GDM1 (cell line): ENCODE measurements at regions not wholly inside any gene's neighbourhood (a gene's known extent, or its start where the extent isn't known, plus 50 kb on each side); places are given as distances from the start of the nearest gene placed in this dataset.

Source experiments
- DNase-seq: peaks from one replicate; lab custom pipeline; 2025; lab: John Stamatoyannopoulos, UW

DNA sequence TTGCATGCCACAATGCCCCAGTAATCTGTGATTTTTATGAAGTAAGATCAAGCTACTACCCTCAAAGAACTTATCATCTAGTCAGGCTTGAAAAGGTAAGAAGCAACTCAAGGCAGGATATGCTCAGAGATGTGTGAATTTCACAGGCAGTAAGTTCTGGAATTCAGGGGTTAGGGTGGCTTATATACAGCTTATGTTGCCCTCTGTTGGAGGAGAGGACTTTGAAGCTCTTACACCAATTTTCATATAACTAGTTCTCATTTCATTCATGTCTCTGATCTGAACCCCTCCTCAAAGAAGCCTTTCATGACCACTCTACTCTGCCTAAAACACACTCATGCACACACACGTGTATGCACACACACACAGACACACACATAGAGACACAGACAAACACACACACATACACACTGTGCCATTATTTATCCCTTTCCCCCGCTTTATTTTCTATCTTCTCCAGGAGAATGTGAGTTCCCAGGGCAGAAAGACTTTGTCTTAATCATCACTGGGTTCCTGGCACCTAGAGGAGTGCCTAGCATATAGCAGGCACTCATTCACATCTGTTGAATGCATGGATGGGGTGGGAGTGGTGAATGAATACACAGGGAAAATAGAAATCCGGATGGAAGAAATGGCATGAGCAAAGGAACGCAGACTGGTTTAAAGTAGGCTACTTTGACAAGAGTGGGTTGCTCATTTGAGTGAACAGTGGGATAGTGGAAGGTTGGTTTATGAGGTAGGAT, 220.7 kb upstream of the ZBED5 start:
- DNase-seq = no peak

DNA sequence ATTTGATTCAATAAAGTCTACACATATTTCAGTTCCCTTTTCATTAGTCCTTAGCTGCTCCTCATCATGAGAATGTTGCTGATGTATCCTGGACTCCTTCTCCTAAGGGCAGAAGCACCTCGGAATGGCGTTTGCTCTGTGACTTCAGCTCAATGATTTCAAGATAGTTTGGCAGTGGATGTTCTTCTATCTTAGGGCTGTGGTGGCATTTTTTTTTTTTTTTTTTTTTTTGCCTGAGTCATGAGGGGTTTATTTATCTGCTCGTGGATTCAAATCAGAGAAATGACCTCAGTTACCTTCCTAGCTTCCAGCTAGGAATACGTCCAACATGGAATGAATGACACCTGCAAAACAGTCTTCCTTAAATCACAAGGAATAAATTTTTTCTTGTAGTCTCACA, 220.0 kb upstream of the ZBED5 start:
- no peak for DNase-seq

DNA sequence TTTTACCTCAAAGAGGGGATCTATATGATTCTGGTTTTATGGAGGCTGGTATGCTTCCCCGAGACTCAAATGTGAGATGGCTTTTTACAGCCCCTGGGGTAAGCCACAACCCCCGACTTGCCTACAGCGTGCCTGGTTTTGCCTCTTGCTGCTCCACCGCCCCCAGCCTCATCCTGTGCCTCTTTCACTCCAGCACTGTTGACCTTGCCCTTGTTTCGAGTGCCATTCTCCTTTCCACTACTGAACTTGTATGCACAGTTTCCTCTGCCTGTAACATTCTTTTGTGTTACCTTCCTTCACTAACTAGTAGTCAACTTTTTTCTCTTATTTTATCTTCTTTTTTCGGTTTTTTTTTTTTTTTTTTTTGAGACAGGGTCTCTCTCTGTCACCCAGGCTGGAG, 219.0 kb upstream of the ZBED5 start:
- no peak for DNase-seq

DNA sequence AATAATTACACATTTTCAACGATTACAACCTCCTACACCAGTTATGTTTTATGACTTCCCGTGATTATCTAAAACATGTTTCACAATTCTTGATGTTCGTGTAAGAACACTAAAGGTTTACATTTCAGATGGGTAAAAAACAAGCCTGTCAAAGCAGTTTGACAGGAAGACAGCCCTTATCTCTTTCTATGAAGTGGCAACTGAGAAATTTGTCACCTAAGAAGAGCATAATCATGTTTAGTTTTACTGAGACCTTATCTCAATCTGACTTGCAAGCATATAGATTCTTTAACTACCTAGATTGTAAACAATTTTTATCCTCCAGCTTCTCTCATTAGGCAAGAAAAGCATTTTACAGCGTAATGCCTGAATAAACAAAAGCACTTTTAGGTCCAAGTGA, 218.4 kb upstream of the ZBED5 start:
- DNase-seq = no peak

DNA sequence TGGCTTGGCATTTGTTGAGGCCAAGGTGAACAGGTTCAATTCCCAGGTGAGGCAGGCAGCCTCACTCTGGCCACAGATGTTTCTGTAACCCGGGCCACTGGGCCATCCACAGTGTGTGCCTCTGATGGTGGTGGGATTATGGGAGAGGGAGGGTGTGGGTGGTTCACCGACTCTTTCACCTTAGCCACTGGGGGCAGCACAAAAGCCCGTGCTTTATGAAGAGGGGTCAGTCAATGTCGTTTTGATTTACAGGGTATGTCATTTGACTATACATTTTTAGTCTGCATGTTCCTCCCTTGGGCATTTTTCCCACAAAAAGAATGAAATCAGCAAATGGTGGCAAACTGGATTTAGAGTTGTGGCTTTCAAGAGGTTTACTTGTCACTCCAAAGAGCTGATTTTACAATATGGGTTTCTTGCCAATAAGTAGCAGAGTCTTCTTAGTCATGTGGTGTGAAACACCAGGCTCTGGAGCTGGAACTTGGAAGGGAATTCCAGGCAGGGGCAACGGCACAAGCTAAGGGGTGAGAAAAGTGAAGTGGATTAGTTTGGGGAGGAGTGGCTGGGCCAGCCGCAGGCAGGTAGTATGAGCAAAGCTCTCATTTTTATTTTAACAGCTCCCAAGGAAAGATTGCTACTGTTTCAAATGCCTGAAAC, 217.8 kb upstream of the ZBED5 start:
- no peak for DNase-seq

DNA sequence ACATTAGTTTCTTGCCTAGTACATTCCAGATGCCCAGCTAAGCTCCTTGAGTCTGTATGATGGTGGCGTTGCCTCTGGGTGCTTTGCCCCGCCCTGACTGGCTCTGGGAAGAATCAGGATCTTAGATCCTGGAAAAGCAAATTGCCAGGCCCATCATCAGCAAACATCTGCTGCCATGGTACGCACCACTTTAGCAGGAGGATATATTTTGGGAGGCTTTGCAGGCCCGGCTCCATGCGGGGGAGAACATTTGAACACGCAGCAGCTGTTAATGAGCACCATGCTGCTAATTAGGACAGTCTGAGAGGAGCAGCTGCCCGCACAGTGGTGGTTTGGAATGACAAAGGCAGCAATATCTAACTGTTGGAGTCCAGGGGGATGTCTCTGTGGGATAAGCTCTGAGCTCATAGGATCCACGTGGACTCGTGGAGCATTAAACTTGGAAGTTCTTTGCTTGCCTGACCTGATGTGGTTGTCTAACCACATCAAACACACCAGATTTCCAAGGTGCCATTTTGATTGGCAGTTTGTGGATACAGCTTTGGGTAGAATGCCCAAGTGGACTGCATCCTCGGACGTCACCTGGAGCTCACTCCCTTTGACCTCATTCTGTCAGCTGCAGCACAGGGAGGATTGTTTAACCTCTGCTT, 217.0 kb upstream of the ZBED5 start:
- no peak for DNase-seq

DNA sequence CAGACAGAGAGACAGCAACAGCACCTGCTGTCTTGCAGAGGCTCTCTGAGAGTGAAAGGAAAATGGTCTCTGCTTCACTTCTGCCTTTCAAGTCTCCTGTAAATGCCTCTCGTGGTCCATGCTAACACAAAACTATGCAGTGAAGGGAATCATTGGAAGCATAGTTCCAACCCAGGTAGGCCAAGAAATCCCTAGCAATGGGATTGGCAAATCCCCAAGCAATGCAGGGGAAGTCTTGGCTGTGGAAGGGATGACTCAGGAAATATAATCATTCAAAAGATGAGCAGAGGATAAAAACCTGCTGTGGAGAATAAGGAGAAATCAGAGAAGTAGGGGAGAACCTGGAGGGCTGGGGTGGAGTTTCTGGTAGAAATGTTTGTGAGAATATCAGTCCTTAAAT, 216.1 kb upstream of the ZBED5 start:
- DNase-seq = no peak

DNA sequence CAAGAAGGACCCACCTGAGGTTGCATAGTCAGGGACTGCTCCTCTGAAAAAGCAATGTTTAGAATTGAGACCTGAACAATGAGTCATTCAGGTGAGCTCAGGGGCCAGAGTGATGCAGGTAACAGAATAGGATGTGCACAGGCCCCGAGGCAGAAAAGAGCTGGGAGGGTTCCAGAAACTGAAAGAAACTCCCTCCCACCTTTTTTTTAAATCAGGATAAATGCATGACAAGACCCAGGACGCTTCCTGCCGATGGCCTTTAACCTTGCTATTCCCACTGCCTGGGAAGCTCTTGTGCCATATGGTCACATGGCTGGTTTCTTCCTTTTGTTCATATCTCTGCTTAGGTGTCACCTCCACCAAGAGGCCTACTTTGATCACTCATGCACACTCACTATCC, 214.2 kb upstream of the ZBED5 start:
- no peak for DNase-seq

DNA sequence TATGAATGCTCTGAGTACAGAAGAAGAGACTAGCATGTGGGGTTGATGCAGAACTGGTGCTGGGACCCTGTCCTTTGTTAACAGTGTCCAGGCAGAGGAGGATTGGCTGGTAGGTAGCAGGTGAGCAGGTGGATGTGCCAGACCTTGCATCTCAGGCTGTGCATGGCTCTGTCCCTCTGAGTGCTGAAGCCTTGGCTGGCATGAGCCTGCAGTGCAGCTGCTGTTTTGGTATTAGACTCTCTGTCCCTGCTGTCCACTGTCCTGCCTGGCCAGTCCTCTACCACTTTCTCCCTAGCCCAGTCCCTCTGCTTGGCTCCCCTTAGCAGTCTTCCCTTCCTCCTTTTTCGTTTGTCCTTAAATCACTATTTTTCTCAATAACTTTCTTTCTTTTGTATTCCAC, 213.6 kb upstream of the ZBED5 start:
- no peak for DNase-seq

DNA sequence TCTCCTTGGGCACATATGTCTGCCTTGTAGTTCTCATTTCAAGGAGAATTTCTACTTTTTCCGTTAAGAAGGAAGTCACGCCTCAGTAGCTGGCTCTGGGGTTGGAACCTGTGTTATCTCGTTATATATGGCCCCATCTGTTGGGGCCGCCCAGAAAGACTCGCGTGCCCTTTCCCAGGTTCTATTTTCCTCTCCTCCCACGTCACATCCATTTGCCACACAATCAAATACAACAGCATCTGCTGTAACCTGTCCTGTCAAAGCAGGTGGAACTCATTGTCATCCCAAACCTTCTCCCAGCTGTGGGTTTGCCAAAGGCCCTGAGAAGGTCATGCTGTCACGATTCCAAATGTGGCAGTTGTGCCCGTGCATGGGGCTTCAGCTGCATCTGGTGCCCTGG, 213.1 kb upstream of the ZBED5 start:
- DNase-seq = no peak

DNA sequence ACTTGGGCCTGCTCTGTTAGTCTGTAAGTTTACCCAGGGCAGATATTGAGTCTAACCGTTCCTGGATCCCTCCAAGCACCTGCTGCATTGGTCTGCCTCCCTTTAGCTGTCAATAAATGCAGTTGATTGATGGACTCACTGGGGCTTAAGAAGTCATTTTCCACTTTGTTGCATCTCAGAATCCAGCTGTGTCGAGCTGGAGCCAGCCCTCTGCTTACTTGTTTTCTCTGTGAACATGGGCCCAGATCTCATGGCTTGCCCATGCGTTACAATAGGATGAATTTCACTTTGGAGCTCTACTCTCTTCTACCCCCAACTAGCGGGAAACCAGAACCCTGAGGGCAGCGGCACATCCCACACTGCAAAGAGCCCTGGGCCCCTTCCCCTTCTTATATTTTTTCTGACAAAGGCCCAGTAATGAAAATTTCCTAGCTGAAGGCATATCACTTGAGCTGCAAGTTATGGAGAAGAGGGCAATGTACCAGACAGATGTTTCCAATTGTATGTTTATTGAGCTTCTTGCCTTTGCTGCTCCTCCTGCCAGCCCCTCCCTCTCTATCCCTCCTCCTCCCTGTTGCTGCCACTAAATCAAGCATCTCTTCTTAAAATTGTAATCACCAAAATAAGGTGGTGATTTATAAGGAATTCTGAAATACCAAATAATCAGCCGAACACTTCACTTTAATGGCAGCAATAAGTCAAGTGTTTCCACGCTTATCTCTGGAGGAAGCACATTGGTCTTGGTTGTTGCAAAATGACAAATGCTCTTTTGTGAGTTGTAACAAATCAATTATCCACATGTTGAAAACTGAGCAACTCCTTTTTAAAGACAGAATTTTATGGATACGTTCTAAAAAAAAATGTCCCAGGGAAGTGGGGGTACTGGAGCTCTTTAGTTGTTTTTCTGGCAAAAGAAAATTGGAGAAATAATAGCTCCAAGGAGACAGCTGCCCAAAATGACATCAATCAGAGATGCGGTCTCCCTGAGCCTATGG, 212.3 kb upstream of the ZBED5 start:
- no peak for DNase-seq

DNA sequence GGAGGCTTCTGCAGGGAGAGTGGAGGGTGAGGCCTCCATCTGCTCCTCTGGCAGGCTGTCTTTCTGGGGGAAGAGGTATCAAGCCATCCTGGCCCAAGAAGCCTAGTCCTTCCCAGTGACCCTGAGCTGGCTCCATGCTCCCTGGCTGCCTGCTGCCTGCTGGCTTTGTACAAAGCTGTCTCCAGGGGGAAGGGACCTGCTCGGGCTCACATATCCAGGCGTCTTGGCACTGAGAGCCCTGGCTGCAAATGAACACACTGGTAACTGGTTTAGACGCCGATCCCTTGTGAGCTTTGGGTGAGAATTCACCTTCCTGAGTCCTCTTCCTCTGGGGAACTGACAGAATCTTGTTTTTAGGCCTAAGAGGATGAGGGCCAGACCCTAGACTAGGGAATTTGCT, 210.3 kb upstream of the ZBED5 start:
- no peak for DNase-seq

DNA sequence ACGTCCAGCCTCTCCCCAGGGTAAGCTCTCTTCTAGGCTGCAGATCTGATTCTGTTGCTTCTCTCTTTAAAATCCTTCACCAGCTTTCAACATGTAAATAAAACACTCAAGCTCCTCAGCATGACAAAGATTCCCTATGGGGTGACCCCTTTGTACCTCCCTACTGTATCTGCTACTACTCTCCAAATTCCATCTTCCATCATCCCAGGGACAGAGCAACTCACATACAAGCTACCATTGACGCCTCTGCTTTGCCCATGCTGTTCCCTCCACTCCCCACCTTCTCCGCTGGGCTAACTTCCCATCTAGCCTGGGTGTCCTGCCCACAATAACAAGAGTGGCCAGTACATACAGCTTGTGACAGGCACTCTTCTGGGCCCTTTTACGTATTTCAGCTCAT, 207.5 kb upstream of the ZBED5 start:
- no peak for DNase-seq

DNA sequence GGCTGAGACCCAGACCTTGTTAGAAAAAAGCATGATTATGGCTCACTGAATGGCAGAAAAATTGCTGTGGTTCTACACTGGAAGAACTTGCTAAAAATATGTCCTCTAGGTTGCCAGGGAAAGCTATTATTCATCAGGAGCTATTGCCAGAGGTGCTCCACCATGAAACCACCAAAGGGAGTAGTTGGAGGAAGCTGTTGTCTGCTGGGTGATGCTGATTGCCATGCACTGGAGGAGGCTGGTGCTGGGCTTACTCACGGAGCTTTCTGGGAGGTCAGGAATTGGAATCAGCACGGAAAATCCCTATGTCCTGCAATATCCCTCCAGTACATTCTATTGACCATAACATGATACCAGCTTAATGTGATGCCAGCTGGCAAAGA, 199.6 kb upstream of the ZBED5 start:
- no peak for DNase-seq

DNA sequence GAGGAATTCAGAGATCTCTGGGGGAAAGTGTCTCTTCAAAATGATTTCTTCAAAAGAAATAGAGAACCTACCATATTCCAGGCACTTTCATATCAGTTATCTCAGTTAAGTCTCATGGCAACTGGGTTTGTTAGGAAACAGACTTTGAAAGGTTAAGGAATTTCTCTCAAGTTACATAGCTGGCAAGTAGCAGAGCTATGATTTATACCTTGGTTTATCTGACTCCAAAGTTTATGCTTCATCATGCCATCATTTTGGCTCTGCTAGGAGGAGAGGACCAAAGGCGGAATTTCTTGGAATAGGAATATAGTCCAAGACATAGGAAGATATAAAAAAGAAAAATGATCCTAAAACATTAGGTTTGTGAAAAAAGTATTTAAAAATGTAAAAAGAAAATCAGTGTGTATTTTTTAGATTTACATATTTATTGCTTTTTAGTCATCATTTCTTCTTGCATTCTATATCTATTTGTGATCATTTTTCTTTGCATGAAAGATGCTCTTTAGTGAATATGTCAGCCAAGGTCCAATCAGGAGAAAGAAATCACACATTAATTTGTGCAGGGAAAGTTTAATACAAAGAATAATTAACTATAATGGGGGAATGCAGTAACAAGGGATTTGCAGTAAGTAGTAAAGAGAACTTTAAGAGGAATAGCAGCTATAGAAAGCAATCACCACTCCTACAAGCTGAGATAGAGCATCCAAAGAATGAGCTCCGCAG, 199.1 kb upstream of the ZBED5 start:
- no peak for DNase-seq

DNA sequence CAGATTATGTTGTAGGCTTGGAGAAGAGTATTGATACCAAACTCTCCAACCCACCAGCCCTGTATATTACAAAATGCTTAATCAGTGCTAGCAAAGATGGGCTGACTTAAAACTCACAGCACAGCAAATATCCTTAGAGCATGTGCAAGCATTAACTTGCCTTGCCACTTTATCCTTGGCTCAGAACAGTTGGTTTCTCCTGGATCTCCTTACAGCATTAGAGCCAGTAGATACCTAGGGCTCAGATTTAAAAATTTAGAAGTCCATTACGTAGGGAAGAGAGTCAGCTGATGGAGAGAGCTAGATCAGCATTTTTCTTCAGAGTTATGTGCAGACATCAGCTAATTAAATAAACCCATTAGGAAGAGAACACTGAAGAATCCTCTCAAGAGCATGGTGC, 198.5 kb upstream of the ZBED5 start:
- no peak for DNase-seq

DNA sequence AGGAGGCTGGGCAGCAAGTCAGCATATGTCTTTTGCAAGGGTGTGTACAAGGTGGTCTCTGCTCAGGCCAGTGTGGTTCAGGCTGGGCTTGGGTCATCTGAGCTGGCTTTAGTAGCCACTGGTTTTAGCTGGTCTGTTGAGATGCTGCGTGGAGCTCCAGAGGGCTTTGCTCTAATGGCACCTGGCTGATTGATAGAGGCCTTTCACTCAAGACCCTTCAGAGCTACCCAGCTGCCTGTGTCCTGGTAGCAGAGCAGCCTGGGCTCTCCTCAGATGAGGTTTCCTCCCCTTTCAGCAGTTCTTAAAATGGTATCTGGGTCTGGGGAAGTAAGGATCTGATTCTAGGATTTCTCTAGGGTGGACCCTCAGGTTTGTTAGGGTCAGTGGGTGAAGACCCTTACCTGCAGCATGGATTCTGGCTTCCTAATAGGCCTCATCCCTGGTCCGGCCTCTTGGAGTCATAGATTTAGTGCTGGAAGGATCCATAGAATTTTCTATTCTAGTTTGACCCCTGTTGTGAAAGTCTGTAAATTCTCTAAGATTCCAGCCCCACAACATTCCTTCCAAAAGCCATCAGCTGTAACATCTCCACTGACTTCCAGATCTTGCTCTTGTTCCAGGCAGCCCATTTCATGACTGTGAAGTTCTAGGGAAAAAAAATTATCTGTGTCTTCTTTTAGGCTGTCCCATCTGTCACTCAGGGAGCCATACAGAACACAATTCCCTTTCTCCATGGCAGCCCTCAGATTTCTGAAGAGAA, 190.2 kb upstream of the ZBED5 start:
- no peak for DNase-seq

DNA sequence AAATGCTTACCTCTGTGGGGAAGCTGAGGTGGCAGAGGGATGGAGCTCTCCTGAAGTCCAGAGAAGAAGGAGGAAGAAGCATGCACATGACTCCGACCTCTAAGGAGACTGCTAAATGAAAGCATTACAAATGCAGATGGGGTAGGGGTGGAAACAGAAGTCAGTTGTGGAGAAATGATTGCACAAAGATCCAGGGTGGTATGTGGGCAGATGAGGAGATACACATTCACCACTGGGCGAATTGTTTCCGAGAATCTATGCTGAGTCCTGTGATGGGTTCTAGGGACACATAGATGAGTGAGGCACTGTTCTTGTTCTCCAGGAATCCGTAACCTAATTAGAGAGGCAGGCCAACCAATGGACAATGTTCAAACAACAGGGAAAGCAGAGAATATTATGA, 188.9 kb upstream of the ZBED5 start:
- no peak for DNase-seq

DNA sequence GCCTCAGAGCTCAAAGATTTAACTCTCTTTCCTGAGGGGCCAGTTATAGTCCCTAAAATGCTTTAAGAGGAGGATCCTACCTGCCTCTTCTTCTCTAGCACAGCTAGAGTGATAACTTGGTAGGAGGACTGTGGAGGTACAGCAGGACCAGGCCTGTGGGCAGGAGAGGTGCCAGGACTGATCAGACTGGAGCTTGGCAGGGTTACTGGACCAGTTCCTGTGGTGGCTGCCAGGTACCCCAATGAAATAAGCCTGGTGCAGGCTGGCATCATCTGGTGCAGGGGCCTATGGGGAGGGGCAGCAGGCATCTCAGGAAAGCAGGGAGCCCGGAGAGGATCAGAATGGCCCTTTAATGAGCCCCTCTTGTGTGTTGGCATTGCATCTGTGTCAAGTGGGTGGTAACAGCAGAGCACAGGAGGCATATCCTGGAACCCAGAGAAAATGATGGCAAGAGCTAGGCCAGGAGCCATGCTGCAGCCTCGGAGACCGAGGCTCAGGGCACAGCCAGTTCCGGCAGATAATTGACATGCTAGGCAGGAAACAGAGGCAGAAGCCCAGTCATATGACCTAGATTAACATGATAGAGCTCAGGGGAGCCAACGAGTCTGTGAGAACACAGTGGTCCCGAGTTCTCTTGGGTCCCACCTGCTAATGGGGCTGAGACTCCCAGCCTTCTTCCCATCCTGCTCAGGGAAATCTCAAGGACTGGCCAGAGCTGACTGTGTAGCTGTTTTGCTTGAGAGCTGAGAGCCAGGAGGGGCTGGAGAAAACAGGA, 187.5 kb upstream of the ZBED5 start:
- no peak for DNase-seq
